Hindlimb muscle (tissue), 1 donor: ENCODE measurements at regions not wholly inside any gene's neighbourhood (a gene's known extent, or its start where the extent isn't known, plus 50 kb on each side); places are given as distances from the start of the nearest gene placed in this dataset.

Experiments
- DNase-seq: peaks from one replicate; pipeline ENCODE4 v3.0.0-alpha.2; 2013

DNA sequence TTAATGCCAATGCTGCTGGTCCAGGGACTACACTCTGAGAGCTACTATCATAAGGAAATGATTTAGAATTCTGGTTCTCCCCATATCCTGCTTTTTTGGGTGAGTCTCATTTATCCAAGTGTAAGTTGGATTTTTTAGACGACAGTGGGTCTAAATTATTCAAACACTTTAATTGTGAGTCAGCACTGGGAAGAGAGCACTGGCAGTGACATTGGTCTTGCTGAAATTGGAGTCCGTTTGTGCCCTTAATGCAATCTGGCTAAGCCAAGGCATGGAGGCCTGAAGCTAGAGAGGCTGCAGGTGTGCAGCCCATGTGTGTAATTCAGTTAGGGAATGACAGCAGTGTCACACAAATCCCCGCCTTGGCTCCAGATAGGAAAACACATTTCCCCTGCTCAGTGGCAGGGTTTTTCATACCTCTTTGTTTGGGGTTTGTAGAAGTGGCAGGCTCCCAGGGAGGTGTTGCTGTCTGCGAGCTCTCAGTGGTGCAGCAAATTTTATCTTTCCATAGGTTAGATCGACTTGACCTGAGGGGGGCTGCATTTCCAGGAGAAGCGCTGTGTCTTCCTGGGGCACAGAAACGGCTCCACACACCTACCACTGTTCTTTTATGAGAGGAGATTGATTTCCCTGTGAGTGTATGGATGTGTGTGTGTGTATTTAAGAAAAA, 197.7 kb downstream of the CD47 start:
- DNase-seq = no peak

DNA sequence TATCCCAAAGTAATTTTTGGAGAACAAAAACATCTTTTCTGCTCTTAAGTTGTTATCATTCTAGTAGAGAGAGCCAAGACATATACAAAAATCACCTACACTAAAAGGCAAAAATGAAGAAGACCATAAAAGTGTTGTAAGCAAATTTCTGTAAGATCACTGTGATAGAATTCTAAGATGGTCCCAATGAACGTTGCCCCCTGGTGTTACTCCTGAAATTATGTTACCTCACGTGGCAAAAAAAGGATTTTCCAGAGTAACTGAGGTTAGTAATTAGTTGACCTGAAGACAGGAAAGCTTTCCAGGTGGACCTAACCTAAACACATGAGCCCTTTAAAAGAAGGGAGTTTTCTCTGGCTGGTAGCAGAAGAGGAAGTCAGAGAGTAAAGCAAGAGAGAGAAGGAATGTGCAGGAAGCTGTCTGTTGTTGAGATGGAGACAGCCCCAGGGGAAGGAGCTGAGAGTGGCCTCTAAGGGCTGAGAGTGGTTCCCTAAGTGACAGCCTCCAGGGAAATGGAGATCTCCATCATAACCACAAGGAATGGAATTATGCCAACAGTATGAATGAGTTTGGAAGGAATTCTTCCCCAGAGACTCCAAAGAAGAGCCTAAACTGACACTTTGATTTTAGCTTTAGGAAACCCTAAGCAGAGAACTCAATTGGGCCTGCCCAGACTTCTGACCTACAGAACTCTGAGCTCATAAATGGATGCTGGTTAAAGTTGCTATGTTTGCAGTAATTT, 205.9 kb downstream of the CD47 start:
- DNase-seq = no peak

DNA sequence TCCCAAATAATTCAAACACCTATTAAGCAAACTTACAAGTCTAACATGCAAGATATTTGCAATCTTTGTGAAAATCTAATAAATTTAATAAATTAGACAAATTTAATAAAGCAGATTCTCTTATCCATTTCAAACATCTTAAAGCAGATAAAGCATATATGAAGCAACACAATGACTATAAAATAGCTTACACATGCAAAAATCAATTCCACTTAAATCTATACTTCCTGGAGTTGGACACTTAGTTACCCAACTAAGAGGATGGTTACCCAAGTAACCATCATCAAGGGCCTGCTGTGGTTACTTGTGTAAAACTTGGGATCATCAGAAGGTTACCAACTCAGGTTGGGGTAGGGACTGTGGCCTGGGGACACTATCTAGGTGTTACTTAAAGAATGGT, 206.8 kb downstream of the CD47 start:
- no peak for DNase-seq

DNA sequence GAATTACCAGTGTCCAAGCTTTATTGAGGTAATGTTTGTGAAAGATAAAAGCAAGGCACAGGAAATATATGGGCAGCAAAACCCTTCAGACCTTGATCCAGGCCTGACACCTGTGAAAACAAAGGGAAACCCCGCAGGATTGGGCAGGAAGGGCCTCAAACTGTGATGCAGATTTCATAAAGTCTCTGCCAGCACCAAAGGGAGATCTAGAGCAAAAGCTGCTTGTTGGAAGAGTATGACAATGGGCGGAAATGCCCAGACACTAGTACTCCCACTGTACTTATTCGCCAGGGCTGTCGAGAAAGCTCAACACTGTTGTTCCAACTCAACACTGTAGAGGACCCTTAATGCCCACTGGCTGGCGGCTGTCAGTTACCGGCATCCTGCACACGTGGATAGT, 207.9 kb downstream of the CD47 start:
- DNase-seq = no peak

DNA sequence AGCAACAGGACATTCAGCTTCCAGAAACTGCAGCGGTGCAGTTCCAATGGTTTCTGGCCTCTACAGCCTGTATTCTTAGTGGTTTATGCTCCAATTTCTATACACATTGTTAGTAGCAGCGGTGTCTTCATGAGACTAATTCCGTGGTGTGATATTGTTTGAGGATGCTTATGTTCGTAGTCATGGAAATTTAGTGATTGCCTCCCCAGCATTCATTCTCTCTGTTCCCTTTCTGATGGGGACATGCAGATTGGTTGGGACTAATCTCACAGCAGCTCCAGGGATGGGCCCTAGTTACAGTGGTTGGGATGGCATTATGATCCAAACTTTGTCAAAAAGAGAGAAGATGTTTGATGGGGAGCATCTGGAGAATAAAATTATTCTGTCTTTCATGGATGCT, 208.6 kb downstream of the CD47 start:
- no peak for DNase-seq

DNA sequence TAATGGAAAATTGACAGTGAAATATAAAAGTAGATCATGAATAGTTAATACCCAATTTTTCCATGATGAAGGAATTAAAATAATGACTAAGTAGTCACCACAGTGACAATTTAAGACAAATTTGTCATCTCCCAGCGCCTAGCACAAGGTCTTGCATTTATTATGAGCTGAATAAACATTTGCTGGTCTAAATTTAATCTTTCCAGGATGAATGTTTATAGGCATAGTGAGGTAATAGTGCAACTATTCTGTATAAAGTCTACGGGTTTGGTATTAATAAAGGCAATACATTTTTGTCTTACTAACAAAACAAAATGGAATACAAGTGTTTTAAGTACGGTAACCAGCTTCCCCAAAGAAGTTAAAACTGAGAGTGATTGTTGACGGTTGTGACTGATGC, 209.3 kb downstream of the CD47 start:
- no peak for DNase-seq

DNA sequence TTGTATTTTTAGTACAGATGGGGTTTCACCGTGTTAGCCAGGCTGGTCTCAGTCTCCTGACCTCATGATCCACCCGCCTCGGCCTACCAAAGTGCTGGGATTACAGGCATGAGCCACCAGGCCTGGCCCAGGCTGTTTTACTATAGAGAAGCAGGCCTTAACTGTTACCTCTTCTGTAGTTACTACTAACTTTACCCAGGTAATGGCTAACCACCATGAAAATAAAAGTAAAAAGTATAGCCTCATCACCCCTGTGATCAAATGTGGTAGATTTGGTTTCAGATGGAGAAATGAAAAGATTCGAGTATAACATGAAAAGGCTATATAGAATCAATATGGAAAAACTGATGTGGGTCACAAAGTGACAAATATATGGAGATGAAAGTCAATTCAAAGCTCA, 210.1 kb downstream of the CD47 start:
- no peak for DNase-seq

DNA sequence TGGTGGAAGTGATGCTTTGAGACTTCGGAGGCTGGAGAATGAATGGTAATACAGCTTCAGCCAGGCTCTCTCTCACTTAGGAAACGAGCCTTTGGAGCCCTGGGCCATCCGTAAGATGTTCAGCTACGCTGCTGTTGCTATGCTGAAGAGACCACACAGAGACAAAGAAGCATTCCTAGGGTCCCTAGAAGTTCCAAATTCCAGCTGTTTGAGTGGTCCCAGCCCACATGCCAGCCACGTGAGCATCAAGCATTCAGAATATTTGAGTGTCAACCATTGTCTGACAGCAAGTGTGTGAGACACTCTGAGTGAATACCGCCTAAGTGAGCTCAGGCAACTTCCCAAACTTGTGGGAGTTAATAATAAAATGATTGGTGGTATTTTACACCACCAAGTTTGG, 212.9 kb downstream of the CD47 start:
- DNase-seq = no peak

DNA sequence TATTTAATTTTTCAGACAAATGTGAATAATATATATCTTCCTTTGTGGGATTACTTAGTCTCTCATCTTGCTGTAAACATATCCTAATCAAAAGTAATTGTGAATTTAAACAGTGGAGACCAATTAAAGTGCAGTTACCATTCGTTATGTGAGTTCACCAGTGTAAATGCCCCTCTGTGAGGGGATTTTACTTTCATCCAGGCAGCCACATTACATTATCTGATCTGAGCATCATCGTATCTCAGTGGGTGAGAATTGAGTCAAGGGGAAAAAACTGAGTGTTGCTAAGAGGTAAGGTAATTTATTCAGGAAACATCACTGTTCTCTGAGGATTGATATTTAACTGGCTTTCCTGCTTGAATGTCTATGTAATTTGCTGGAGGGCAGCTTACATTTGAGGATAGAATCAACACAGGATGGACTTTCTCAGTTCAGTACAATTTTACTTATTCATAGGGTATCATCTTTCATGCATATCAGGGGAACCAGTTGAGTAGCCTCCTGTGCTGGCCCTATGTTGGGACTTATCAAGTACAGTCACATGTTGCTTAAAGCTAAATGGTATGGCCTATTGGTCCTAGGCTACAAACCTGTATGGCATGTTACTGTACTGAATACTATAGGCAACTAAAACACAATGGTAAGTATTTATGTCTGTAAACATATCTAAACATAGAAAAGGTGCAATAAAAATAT, 219.7 kb downstream of the CD47 start:
- no peak for DNase-seq

DNA sequence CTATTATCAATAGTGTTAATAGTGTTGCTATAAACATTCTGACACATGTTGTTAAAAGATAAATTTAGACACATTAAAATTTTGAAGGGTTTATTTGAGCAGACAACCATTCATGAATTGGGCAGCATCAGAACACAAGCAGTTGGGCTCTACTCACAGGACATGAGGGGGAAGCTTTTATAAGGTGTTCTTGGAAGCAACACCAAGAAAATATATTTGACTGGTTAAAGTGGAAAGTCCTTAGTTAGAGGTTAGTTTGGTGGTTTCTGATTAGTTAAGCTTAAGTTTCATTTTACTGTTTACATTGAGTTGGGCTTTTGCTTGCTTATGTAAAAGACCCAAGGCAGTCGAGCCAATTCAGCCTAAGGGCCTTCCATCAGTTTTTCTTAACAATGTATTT, 220.7 kb downstream of the CD47 start:
- DNase-seq = no peak

DNA sequence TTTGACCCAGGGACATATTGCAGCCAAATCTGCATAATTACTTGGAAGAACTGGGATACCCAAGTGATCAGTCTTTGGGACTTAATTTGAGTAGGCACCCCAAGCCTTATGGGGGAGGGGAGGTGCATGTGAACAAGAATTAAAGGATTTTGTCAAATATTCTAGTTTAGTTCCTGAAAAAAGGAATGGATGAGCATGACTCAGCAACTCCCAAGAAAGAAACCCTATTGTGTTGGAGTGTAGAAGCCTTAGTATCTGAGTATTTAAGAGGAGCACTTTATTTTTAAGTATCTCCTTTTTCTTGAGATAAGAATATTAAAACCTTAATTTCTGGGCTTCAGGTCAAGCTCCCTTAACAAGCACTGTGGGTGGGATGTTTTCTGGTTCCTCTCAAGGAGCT, 222.4 kb downstream of the CD47 start:
- DNase-seq = no peak

DNA sequence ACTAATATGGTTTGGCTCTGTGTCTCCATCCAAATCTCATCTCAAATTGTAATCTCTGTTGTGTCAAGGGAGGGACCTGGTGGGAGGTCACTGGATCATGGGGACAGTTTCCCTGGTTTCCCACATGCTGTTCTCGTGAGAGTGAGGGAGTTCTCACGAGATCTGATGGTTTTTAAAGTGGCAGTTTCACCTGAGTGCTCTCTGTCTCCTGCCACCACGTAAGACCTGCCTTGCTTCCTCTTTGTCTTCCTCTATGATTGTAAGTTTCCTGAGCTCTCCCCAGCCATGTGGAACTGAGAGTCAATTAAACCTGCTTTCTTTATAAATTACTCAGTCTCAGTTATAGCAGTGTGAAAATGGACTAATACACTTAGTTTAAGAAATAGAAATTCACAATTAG, 228.9 kb downstream of the CD47 start:
- no peak for DNase-seq

DNA sequence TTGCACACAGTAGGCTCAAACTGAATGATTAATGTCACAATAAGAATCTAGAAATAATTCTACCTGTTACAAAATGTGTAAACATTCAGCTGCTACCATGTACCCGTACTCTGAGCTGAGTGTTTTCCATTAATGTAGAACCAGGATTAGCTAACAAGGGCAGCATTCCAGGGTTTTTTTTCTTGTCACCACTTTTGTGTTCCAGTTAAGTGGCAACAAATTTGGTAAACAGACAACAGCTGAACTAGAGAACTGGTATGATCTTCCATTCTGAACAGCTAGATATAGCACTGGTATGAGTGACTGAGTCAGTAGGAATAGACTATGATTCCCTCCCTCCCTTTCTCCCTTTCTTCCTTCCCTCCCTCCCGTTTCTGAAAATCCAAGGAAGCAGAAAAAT, 229.4 kb downstream of the CD47 start:
- DNase-seq = no peak
